ENCODE measurements at regions not wholly inside any gene's neighbourhood (a gene's known extent, or its start where the extent isn't known, plus 50 kb on each side); places are given as distances from the start of the nearest gene placed in this dataset.

DNA sequence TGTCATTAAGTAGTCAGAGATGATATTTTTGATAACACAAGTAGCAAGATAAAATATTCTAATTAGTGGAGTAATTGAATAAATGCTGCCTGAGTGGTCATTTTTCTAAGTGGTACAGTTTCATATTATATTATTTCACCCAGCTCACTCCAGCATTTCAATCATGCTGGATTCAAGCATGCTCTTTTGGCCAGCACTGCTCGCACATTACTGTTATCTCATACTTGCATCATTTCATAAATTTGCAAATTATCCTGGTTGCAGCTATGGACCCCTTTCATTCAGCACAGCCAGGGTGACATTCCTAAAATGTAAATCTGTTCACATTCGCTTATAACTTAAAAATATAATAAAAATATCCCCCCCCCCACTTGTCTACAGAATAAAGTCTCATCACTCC is 520.8 kb upstream of the CYLC2 start:
- TF ChIP-seq, protein P1, sequence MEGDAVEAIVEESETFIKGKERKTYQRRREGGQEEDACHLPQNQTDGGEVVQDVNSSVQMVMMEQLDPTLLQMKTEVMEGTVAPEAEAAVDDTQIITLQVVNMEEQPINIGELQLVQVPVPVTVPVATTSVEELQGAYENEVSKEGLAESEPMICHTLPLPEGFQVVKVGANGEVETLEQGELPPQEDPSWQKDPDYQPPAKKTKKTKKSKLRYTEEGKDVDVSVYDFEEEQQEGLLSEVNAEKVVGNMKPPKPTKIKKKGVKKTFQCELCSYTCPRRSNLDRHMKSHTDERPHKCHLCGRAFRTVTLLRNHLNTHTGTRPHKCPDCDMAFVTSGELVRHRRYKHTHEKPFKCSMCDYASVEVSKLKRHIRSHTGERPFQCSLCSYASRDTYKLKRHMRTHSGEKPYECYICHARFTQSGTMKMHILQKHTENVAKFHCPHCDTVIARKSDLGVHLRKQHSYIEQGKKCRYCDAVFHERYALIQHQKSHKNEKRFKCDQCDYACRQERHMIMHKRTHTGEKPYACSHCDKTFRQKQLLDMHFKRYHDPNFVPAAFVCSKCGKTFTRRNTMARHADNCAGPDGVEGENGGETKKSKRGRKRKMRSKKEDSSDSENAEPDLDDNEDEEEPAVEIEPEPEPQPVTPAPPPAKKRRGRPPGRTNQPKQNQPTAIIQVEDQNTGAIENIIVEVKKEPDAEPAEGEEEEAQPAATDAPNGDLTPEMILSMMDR (IDR thresholded peaks at IDR 0.05; ENCODE audit: poor library complexity, severe bottlenecking) = no peak
- TF ChIP-seq TAF1 (IDR thresholded peaks at IDR 0.05; ENCODE audit: low read depth) (no peak), EZH2 (IDR thresholded peaks at IDR 0.05; ENCODE audit: borderline replicate concordance, insufficient read depth, low read length, poor library complexity, severe bottlenecking) (no peak), POLR2AphosphoS5 (IDR thresholded peaks at IDR 0.05) (no peak), EP300 (conservative IDR thresholded peaks at IDR 0.05; ENCODE audit: poor library complexity, severe bottlenecking) (no peak)

Data from neural cell (in vitro differentiated cells).